ENCODE measurements at regions not wholly inside any gene's neighbourhood (a gene's known extent, or its start where the extent isn't known, plus 50 kb on each side); places are given as distances from the start of the nearest gene placed in this dataset.

DNA sequence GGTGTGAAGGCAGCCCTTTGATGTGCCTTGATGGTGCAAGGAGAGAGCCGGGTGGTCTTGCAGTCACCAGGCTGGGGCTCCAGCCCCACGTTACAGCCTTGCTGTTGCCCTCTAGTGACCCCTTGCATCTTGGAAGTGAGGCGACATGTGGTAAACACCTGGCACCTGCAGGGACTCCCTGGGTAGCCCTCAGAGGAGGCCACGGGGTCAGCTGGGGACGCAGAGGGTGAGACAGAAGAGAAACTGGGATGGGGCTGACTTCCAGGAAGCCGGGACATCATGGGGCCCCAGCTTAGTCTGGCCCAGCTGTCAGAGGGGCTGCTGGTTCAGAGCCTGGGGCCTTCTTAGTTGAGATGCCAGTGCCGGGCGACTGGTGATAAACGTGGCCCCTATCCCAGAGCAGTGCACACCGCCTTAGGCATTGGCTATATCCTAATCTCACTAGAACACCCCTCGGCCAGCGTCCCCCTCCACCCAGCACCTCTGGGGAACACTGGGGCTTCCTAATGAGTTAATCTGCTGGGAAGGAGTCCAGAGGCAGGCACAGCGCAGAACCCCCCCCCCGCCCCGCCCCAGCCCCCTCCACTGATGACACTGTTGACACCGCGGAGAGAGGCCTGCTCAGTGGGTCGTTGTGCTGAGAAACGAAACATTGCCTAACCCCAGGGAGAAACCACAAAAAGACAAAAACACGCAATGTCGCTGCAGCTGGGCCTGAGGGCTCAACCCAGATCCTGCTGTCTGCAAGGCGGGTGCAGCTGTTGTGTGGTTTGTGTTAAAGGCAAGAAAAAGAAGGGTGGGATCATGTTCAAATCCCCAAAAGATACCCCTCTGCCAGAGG, 60.5 kb upstream of the KLF13 start (continued):
- TF ChIP-seq EED (IDR thresholded peaks at IDR 0.05; ENCODE audit: low read depth): peak; percentile 94
- no peak for TF ChIP-seq SREBF2 (IDR thresholded peaks at IDR 0.05; ENCODE audit: low read length)
- no peak for TF ChIP-seq NFXL1 (IDR thresholded peaks at IDR 0.05; ENCODE audit: borderline replicate concordance)
- no peak for TF ChIP-seq FOS (IDR thresholded peaks at IDR 0.05; ENCODE audit: borderline replicate concordance, extremely low read depth, insufficient read length)
- TF ChIP-seq HCFC1 (IDR thresholded peaks at IDR 0.05; ENCODE audit: low read length): no peak
- TF ChIP-seq CBFB (IDR thresholded peaks at IDR 0.05; ENCODE audit: low read depth): peak; percentile 94
- peak; percentile 89 to 93; a peak in 3 of 4 replicates for TF ChIP-seq EP300 (IDR thresholded peaks at IDR 0.05; ENCODE audit: borderline replicate concordance in 1 of 2, control insufficient read depth in 1 of 2, low read depth in 2 of 2, low read length in 2 of 2)
- TF ChIP-seq STAT1 (conservative IDR thresholded peaks at IDR 0.05): no peak
- TF ChIP-seq SMAD5 (IDR thresholded peaks at IDR 0.05; ENCODE audit: low read depth): no peak
- no peak for TF ChIP-seq SIX5 (IDR thresholded peaks at IDR 0.05; ENCODE audit: low read depth, low read length, severe bottlenecking)
- no peak for TF ChIP-seq GABPA (IDR thresholded peaks at IDR 0.05; ENCODE audit: low read depth)
- TF ChIP-seq POLR2AphosphoS5 (IDR thresholded peaks at IDR 0.05; ENCODE audit: low read length): no peak
- no peak for TF ChIP-seq TARDBP (IDR thresholded peaks at IDR 0.05; ENCODE audit: borderline replicate concordance)
- no peak for TF ChIP-seq NR2C1 (IDR thresholded peaks at IDR 0.05)
- no peak for TF ChIP-seq KDM1A (IDR thresholded peaks at IDR 0.05; ENCODE audit: borderline replicate concordance)
- TF ChIP-seq DPF2 (IDR thresholded peaks at IDR 0.05): no peak; the same call in 1 of the 2 replicates
- TF ChIP-seq EGR1 (IDR thresholded peaks at IDR 0.05; ENCODE audit: borderline replicate concordance in 1 of 2, low read depth in 2 of 2, low read length in 2 of 2): 0 out of 3 replicates have a peak, but pooled peaks of 1 of the 2 experiments have one; percentile 3
- TF ChIP-seq YY1 (IDR thresholded peaks at IDR 0.05; ENCODE audit: low read depth, low read length): peak; percentile 43; the same call in 1 of the 2 replicates
- TF ChIP-seq ZBTB4 (CRISPR knock-in tag; IDR thresholded peaks at IDR 0.05): no peak
- peak; percentile 36; the same call in 1 of the 2 replicates for TF ChIP-seq ATF7 (IDR thresholded peaks at IDR 0.05; ENCODE audit: low read depth)
- 0 out of 2 replicates have a peak, but pooled peaks have one; percentile 4 for TF ChIP-seq RFX5 (IDR thresholded peaks at IDR 0.05; ENCODE audit: low read depth, low read length)
- no peak for TF ChIP-seq POLR2AphosphoS2 (IDR thresholded peaks at IDR 0.05; ENCODE audit: low read depth, low read length)
- peak; percentile 100 for TF ChIP-seq TCF3 (IDR thresholded peaks at IDR 0.05; ENCODE audit: borderline replicate concordance, insufficient read depth, low read depth, low read length)
- peak; percentile 41; the same call in 1 of the 2 replicates for TF ChIP-seq NBN (IDR thresholded peaks at IDR 0.05)
- TF ChIP-seq NR2C2 (IDR thresholded peaks at IDR 0.05; ENCODE audit: borderline replicate concordance, control insufficient read depth, insufficient read length, low read depth): no peak
- 0 out of 2 replicates have a peak, but pooled peaks have one; percentile 17 for TF ChIP-seq RCOR1 (conservative IDR thresholded peaks at IDR 0.05; ENCODE audit: low read depth, low read length)
- peak; percentile 76 for TF ChIP-seq MLLT1 (IDR thresholded peaks at IDR 0.05)
- TF ChIP-seq BHLHE40 (IDR thresholded peaks at IDR 0.05; ENCODE audit: borderline replicate concordance in 1 of 2, low read depth in 2 of 2, low read length in 1 of 2): peak; percentile 66 to 71; a peak in 3 of 4 replicates
